ENCODE measurements at regions not wholly inside any gene's neighbourhood (a gene's known extent, or its start where the extent isn't known, plus 50 kb on each side); places are given as distances from the start of the nearest gene placed in this dataset.

DNA sequence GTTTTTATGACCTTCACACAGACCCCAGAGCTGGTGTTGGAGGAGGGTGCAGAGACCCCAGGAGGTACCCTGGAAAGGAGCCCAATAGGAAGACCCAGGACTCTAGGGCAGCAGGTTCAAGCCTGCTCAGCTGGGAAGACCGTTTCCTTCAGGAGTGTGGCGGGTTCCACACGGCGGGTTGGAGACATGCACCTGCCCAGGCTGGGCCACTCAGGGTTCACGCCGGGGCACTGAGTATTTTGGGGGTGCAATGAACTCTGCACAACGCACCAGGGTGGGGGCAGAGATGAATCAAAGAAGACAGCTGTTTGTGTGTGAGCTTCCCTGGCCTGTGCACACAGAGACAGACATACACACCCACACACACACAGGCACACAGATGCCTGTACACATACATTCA, 52.5 kb upstream of the PPP2R3B start:
- TF ChIP-seq, protein P1, sequence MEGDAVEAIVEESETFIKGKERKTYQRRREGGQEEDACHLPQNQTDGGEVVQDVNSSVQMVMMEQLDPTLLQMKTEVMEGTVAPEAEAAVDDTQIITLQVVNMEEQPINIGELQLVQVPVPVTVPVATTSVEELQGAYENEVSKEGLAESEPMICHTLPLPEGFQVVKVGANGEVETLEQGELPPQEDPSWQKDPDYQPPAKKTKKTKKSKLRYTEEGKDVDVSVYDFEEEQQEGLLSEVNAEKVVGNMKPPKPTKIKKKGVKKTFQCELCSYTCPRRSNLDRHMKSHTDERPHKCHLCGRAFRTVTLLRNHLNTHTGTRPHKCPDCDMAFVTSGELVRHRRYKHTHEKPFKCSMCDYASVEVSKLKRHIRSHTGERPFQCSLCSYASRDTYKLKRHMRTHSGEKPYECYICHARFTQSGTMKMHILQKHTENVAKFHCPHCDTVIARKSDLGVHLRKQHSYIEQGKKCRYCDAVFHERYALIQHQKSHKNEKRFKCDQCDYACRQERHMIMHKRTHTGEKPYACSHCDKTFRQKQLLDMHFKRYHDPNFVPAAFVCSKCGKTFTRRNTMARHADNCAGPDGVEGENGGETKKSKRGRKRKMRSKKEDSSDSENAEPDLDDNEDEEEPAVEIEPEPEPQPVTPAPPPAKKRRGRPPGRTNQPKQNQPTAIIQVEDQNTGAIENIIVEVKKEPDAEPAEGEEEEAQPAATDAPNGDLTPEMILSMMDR (IDR thresholded peaks at IDR 0.05; ENCODE audit: low read depth, low read length, poor library complexity, severe bottlenecking), result no peak
- no peak for TF ChIP-seq EZH2phosphoT487 (IDR thresholded peaks at IDR 0.05; ENCODE audit: borderline replicate concordance, low read length)
